Astrocyte (in vitro differentiated cells and primary cell): ENCODE measurements at regions not wholly inside any gene's neighbourhood (a gene's known extent, or its start where the extent isn't known, plus 50 kb on each side); places are given as distances from the start of the nearest gene placed in this dataset.

ENCODE experiments used
- CTCF ChIP-seq: IDR thresholded peaks from 2 replicates; pipeline ENCODE4 v1.5.1; 2011; ENCODE audit warnings: low read depth, mild to moderate bottlenecking, inconsistent platforms, low read length, moderate library complexity; ENCODE audit not compliant: insufficient read depth
- EZH2 ChIP-seq: IDR thresholded peaks from 2 replicates; pipeline ENCODE4 v1.6.1; 2012; ENCODE audit warnings: mild to moderate bottlenecking, low read length, inconsistent platforms; ENCODE audit not compliant: insufficient read depth

- no peak for TF ChIP-seq CTCF
- no peak for TF ChIP-seq EZH2
Observed at GRCh38 chr12:112734859-112735695, 56.5 kb upstream of the RPH3A start.
